ENCODE measurements at regions not wholly inside any gene's neighbourhood (a gene's known extent, or its start where the extent isn't known, plus 50 kb on each side); places are given as distances from the start of the nearest gene placed in this dataset.

- H3K4me1 ChIP-seq (ENCODE audit: low read length), result no peaks in the 10 kb centered on the region
- H4K20me1 ChIP-seq (ENCODE audit: insufficient read depth, low read length), result no peaks in the 10 kb centered on the region
- H3K36me3 ChIP-seq (replicated peaks; ENCODE audit: insufficient read depth, low read length), result no peaks in the 10 kb centered on the region
- H3K4me2 ChIP-seq (ENCODE audit: low read depth, low read length), result no peak overlapping the region
- H3K9me2 ChIP-seq (replicated peaks; ENCODE audit: insufficient read depth, low read length), result no peaks in the 10 kb centered on the region
- H2AFZ ChIP-seq (ENCODE audit: low read length), result no peak overlapping the region
- no peak for TF ChIP-seq CTCF (IDR thresholded peaks at IDR 0.05; ENCODE audit: low read length)
- TF ChIP-seq EZH2 (optimal IDR thresholded peaks at IDR 0.05; ENCODE audit: low read depth, low read length), result no peak
- TF ChIP-seq EZH2phosphoT487 (IDR thresholded peaks at IDR 0.05; ENCODE audit: low read length), result no peak
- H3K79me2 ChIP-seq (ENCODE audit: low read length), result no peaks in the 10 kb centered on the region
- H3K9ac ChIP-seq (ENCODE audit: low read length), result no peak overlapping the region
- H3K27ac ChIP-seq (ENCODE audit: low read length), result no peak overlapping the region
- H3K9me3 ChIP-seq (replicated peaks; ENCODE audit: insufficient read depth, low read length), result no peaks in the 10 kb centered on the region
- H3K4me3 ChIP-seq (ENCODE audit: low read length), result no peak overlapping the region
- no peaks in the 10 kb centered on the region for H3K27me3 ChIP-seq (replicated peaks; ENCODE audit: insufficient read depth, low read length)
- no peaks in the 10 kb centered on the region for H3F3A ChIP-seq (ENCODE audit: insufficient read depth, low read length)
- DNase-seq, result no peak
These were observed 540.0 kb upstream of the SLC39A10 start for GRCh38 chr2:195117011-195117410.

- Histone ChIP-seq H3K36me3 (replicated peaks; ENCODE audit: insufficient read depth, low read length) (no peaks in the 10 kb centered on the region), H3K79me2 (ENCODE audit: low read length) (no peaks in the 10 kb centered on the region), H3K27me3 (replicated peaks; ENCODE audit: insufficient read depth, low read length) (no peaks in the 10 kb centered on the region), H3K4me1 (ENCODE audit: low read length) (no peaks in the 10 kb centered on the region), H3K27ac (ENCODE audit: low read length) (no peak overlapping the region), H3K9ac (ENCODE audit: low read length) (no peak overlapping the region), H3F3A (ENCODE audit: insufficient read depth, low read length) (no peaks in the 10 kb centered on the region), H3K4me2 (ENCODE audit: low read depth, low read length) (no peak overlapping the region), H3K4me3 (ENCODE audit: low read length) (no peak overlapping the region), H4K20me1 (ENCODE audit: insufficient read depth, low read length) (no peaks in the 10 kb centered on the region), H2AFZ (ENCODE audit: low read length) (no peak overlapping the region), H3K9me2 (replicated peaks; ENCODE audit: insufficient read depth, low read length) (no peaks in the 10 kb centered on the region), H3K9me3 (replicated peaks; ENCODE audit: insufficient read depth, low read length) (no peaks in the 10 kb centered on the region)
- DNase-seq, result no peak
- TF ChIP-seq EZH2phosphoT487 (IDR thresholded peaks at IDR 0.05; ENCODE audit: low read length) (no peak), CTCF (IDR thresholded peaks at IDR 0.05; ENCODE audit: low read length) (no peak), EZH2 (optimal IDR thresholded peaks at IDR 0.05; ENCODE audit: low read depth, low read length) (no peak)
These were observed 541.3 kb upstream of the SLC39A10 start for GRCh38 chr2:195115738-195116137.

- TF ChIP-seq EZH2 (optimal IDR thresholded peaks at IDR 0.05; ENCODE audit: low read depth, low read length) (no peak), CTCF (IDR thresholded peaks at IDR 0.05; ENCODE audit: low read length) (no peak), EZH2phosphoT487 (IDR thresholded peaks at IDR 0.05; ENCODE audit: low read length) (no peak)
- H3F3A ChIP-seq (ENCODE audit: insufficient read depth, low read length), result no peaks in the 10 kb centered on the region
These were observed 548.8 kb upstream of the SLC39A10 start for GRCh38 chr2:195108182-195108581.

More at GRCh38 chr2:195108182-195108581, 548.8 kb upstream of the SLC39A10 start:
- Histone ChIP-seq H3K4me2 (ENCODE audit: low read depth, low read length) (no peak overlapping the region), H3K27me3 (replicated peaks; ENCODE audit: insufficient read depth, low read length) (no peaks in the 10 kb centered on the region), H4K20me1 (ENCODE audit: insufficient read depth, low read length) (no peaks in the 10 kb centered on the region), H3K4me1 (ENCODE audit: low read length) (no peaks in the 10 kb centered on the region), H3K9me3 (replicated peaks; ENCODE audit: insufficient read depth, low read length) (no peaks in the 10 kb centered on the region), H3K36me3 (replicated peaks; ENCODE audit: insufficient read depth, low read length) (no peaks in the 10 kb centered on the region), H3K79me2 (ENCODE audit: low read length) (no peaks in the 10 kb centered on the region), H3K9me2 (replicated peaks; ENCODE audit: insufficient read depth, low read length) (no peaks in the 10 kb centered on the region), H3K4me3 (ENCODE audit: low read length) (no peak overlapping the region), H2AFZ (ENCODE audit: low read length) (no peak overlapping the region), H3K27ac (ENCODE audit: low read length) (no peak overlapping the region), H3K9ac (ENCODE audit: low read length) (no peak overlapping the region)
- DNase-seq, result no peak
